ENCODE measurements at regions not wholly inside any gene's neighbourhood (a gene's known extent, or its start where the extent isn't known, plus 50 kb on each side); places are given as distances from the start of the nearest gene placed in this dataset.

- TF ChIP-seq CTCF (IDR thresholded peaks at IDR 0.05) = no peak
- TF ChIP-seq POLR2A (IDR thresholded peaks at IDR 0.05) = no peak
Observed at GRCh38 chr13:51019026-51019425, 92.0 kb downstream of the C13orf42 start.

Data from upper lobe of left lung (tissue), 4 donors.